H1 (cell line): ENCODE measurements at regions not wholly inside any gene's neighbourhood (a gene's known extent, or its start where the extent isn't known, plus 50 kb on each side); places are given as distances from the start of the nearest gene placed in this dataset.
A peak's percentile ranks its signal among the peaks of the same experiment; 100 is the strongest.

Source experiments
- CTCF ChIA-PET: fragments of 300-600 bp; sonication (Branson Sonifier 250); formaldehyde crosslinking; loops from one replicate; lab custom pipeline; 2021; ENCODE audit not compliant: partially characterized antibody; lab: Charles Lee
- POLR2A ChIA-PET: fragments of 300-600 bp; sonication (Branson Sonifier 250); formaldehyde crosslinking; loops from one replicate; lab custom pipeline; 2021; ENCODE audit warnings: inconsistent platforms; ENCODE audit not compliant: partially characterized antibody; lab: Charles Lee
- DNase-seq, 2 experiments: peaks; one replicate each; pipeline versions ENCODE4 v3.0.0 to v3.0.0-alpha.2; 2010 to 2022; ENCODE audit warnings: low spot score in 2 of 2, low read depth in 1 of 2, mixed read lengths in 1 of 2
- FAIRE-seq: peaks from 2 replicates; lab custom pipeline; 2011; peaks lifted over from hg19 to GRCh38; lab: Jason Lieb, UNC
- H2AFZ ChIP-seq: 2 replicates; pipeline ENCODE4 v1.8.1; 2012; ENCODE audit warnings: low read length, inconsistent platforms
- H2AK5ac ChIP-seq: 2 replicates; pipeline ENCODE4 v1.6.1; 2013; ENCODE audit warnings: low read depth, low read length
- H2BK120ac ChIP-seq: replicated peaks from 2 replicates; pipeline ENCODE3; 2013; ENCODE audit warnings: low read depth, low read length, inconsistent platforms
- H2BK12ac ChIP-seq: 2 replicates; pipeline ENCODE4 v1.6.1; 2013; ENCODE audit warnings: low read depth, low read length
- H2BK15ac ChIP-seq: 2 replicates; pipeline ENCODE4 v1.6.1; 2013; ENCODE audit warnings: low read length
- H2BK20ac ChIP-seq: 2 replicates; pipeline ENCODE4 v1.6.1; 2013; ENCODE audit warnings: low read length
- H2BK5ac ChIP-seq: 2 replicates; pipeline ENCODE4 v1.6.1; 2013; ENCODE audit warnings: low read depth, low read length
- H3K14ac ChIP-seq: 2 replicates; pipeline ENCODE4 v1.6.1; 2013; ENCODE audit warnings: inconsistent platforms; ENCODE audit not compliant: insufficient read length
- H3K18ac ChIP-seq: 2 replicates; pipeline ENCODE4 v1.6.1; 2013; ENCODE audit warnings: low read length; ENCODE audit errors: extremely low read depth
- H3K23ac ChIP-seq: 2 replicates; pipeline ENCODE4 v1.6.1; 2013; ENCODE audit warnings: inconsistent platforms; ENCODE audit not compliant: insufficient read length
- H3K23me2 ChIP-seq: 2 replicates; pipeline ENCODE4 v1.6.1; 2013; ENCODE audit warnings: low read depth, low read length
- H3K27ac ChIP-seq: 2 replicates; pipeline ENCODE4 v1.6.1; 2011; ENCODE audit warnings: low read depth, low read length, inconsistent platforms
- H3K27me3 ChIP-seq, 4 experiments: replicated peaks in 1 of 4; 1 replicate in 1 of 4; 2 replicates in 3 of 4; pipeline versions ENCODE4 v1.6.1 to v1.8.1; 2011 to 2013; ENCODE audit warnings: low read length in 3 of 4, mild to moderate bottlenecking in 3 of 4, inconsistent platforms in 2 of 4, mixed read lengths in 2 of 4, moderate library complexity in 1 of 4; ENCODE audit not compliant: control insufficient read depth in 3 of 4, insufficient read depth in 3 of 4; ENCODE audit errors: extremely low read depth in 1 of 4
- H3K36me3 ChIP-seq, 4 experiments: 2 replicates each; pipeline versions ENCODE4 v1.6.1 to v1.8.1; 2011 to 2013; ENCODE audit warnings: mild to moderate bottlenecking in 4 of 4, low read length in 3 of 4, moderate library complexity in 2 of 4, control low read depth in 1 of 4, inconsistent platforms in 1 of 4; ENCODE audit not compliant: insufficient read depth in 4 of 4, control insufficient read depth in 2 of 4
- H3K4ac ChIP-seq: replicated peaks from 2 replicates; pipeline ENCODE3; 2013; ENCODE audit warnings: low read length, low read depth, mixed read lengths, inconsistent platforms; ENCODE audit not compliant: insufficient read length
- H3K4me1 ChIP-seq, 4 experiments: replicated peaks in 1 of 4; 1 replicate in 1 of 4; 2 replicates in 3 of 4; pipeline versions ENCODE4 v1.6.1 to v1.8.1; 2011 to 2013; ENCODE audit warnings: low read length in 3 of 4, inconsistent platforms in 2 of 4, mixed read lengths in 1 of 4; ENCODE audit not compliant: insufficient read depth in 4 of 4, control insufficient read depth in 3 of 4
- H3K4me2 ChIP-seq, 2 experiments: 2 replicates each; pipeline versions ENCODE4 v1.6.1 to v1.8.1; 2011 to 2013; ENCODE audit warnings: low read depth in 2 of 2, low read length in 2 of 2, control low read depth in 1 of 2, inconsistent platforms in 1 of 2, mild to moderate bottlenecking in 1 of 2; ENCODE audit not compliant: insufficient read depth in 1 of 2
- H3K4me3 ChIP-seq, 4 experiments: fragments of 200-600, 300-600 bp in 1 of 4; sonication (generic), shearing (Covaris generic), sonication (Bioruptor Twin) in 1 of 4; 2 replicates each; pipeline versions ENCODE4 v1.5.1 to v1.8.1; 2011 to 2016; ENCODE audit warnings: low read length in 4 of 4, low read depth in 3 of 4, control low read depth in 2 of 4, inconsistent platforms in 2 of 4, mild to moderate bottlenecking in 2 of 4, mixed read lengths in 1 of 4, moderate library complexity in 1 of 4; ENCODE audit not compliant: insufficient read depth in 2 of 4; ENCODE audit errors: extremely low read depth in 1 of 4
- H3K56ac ChIP-seq: replicated peaks from 2 replicates; pipeline ENCODE3; 2013; ENCODE audit warnings: low read depth, mild to moderate bottlenecking, mixed read lengths, low read length, inconsistent platforms; ENCODE audit not compliant: insufficient read length
- H3K79me1 ChIP-seq: 2 replicates; pipeline ENCODE4 v1.6.1; 2013; ENCODE audit warnings: low read depth, low read length, control low read depth
- H3K79me2 ChIP-seq, 2 experiments: 2 replicates each; pipeline versions ENCODE4 v1.6.1 to v1.8.1; 2012 to 2013; ENCODE audit warnings: low read length in 2 of 2, mild to moderate bottlenecking in 2 of 2, inconsistent platforms in 1 of 2; ENCODE audit not compliant: insufficient read depth in 2 of 2, control insufficient read depth in 1 of 2
- H3K9ac ChIP-seq, 4 experiments: replicated peaks in 1 of 4; 1 replicate in 1 of 4; 2 replicates in 3 of 4; pipeline versions ENCODE4 v1.6.1 to v1.8.1; 2011 to 2013; ENCODE audit warnings: low read depth in 3 of 4, low read length in 3 of 4, control low read depth in 2 of 4, mild to moderate bottlenecking in 2 of 4, moderate library complexity in 2 of 4, inconsistent platforms in 1 of 4; ENCODE audit errors: extremely low read depth in 1 of 4
- H3K9me3 ChIP-seq, 2 experiments: 2 replicates each; pipeline versions ENCODE4 v1.6.1 to v1.8.1; 2012 to 2013; ENCODE audit warnings: mild to moderate bottlenecking in 2 of 2, moderate library complexity in 2 of 2, control low read depth in 1 of 2, inconsistent platforms in 1 of 2, low read depth in 1 of 2, low read length in 1 of 2, mixed read lengths in 1 of 2; ENCODE audit not compliant: insufficient read depth in 2 of 2
- H4K20me1 ChIP-seq, 2 experiments: replicated peaks in 1 of 2; 2 replicates each; pipeline versions ENCODE3 to v1.8.1; 2011 to 2013; ENCODE audit warnings: inconsistent platforms in 2 of 2, low read length in 2 of 2, mild to moderate bottlenecking in 1 of 2; ENCODE audit not compliant: insufficient read depth in 2 of 2, control insufficient read depth in 1 of 2
- H4K5ac ChIP-seq: 2 replicates; pipeline ENCODE4 v1.6.1; 2013; ENCODE audit warnings: low read length, low read depth, mixed read lengths, inconsistent platforms; ENCODE audit not compliant: insufficient read length
- H4K8ac ChIP-seq: 2 replicates; pipeline ENCODE4 v1.8.0; 2013; ENCODE audit warnings: mild to moderate bottlenecking, moderate library complexity, low read length, inconsistent platforms; ENCODE audit not compliant: insufficient read depth; ENCODE audit errors: extremely low read depth
- H4K91ac ChIP-seq: replicated peaks from 2 replicates; pipeline ENCODE3; 2013; ENCODE audit warnings: low read length, mixed read lengths, inconsistent platforms; ENCODE audit not compliant: insufficient read length
- BACH1 ChIP-seq: IDR thresholded peaks from 2 replicates; pipeline ENCODE4 v1.6.1; 2012; ENCODE audit warnings: low read length, improper control_type of control experiment
- CBX8 ChIP-seq: fragments of 300-800, 300-1000 bp; sonication (generic); IDR thresholded peaks from 2 replicates; pipeline ENCODE4 v1.7.1; 2016; ENCODE audit warnings: low read depth, low read length, borderline replicate concordance
- SP1 ChIP-seq: IDR thresholded peaks from 2 replicates; pipeline ENCODE4 v1.6.1; 2011; ENCODE audit warnings: low read depth, low read length
- ZNF274 ChIP-seq: IDR thresholded peaks from 2 replicates; pipeline ENCODE4 v1.7.0; 2012; ENCODE audit warnings: low read length, borderline replicate concordance; ENCODE audit errors: extremely low read depth
- WGBS, 2 experiments: shearing (Covaris generic) in 1 of 2; methylation state at CpG; one replicate each; pipeline versions ENCODE4 v1.1.6 to v1.1.7; 2013 to 2015; ENCODE audit warnings: low lambda C conversion rate in 2 of 2, mixed read lengths in 2 of 2, inconsistent platforms in 1 of 2, low coverage in 1 of 2, missing lambda C conversion rate in 1 of 2; ENCODE audit not compliant: insufficient replicate concordance in 2 of 2, insufficient coverage in 1 of 2, insufficient read length in 1 of 2; ENCODE audit errors: extremely low coverage in 1 of 2, missing lambda C conversion rate in 1 of 2; 5-methylcytosine and 5-hydroxymethylcytosine counted together

DNA sequence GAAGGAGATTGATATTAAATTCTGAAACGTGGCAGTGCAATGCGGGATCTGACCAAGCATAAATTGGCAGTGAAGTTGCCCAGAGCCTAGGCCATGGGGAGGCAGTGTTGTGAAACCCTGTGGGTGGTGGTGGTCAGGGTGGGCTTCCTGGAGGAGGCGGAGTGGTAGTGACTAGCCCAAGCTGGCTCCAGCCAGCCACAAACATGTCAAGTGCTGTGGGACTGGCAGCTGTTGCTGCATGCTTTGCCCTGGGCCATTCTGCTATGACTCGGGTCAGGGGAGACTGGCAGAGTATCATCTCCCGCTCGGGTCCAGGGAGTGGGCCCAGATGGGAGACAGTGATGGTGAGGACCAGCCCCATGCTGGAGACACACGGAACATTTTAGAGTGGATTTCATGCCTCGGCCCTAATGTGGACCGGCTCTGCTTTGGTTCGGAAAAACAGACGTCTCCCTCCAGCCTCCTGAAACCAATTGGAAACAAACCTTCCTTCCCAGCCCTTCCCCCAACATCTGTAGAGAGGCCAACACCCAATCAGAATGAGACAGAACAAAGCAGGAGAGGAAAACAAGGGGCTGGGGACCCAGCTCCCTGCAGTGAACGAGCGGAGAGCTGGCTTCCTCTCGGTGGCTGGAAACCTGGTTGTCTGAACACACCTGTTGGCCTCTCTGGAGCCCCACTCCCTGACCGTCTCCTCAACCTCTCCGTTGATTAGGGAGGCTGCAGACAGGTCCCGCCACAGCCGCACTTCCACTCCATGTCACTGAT is 58.2 kb downstream of the TMEM270 start:
- H4K8ac ChIP-seq, result 0 out of 2 replicates have a peak overlapping the region, but pooled peaks have one; percentile 75
- POLR2A ChIA-PET, result interaction anchor here (0.6 to 1.8 kb wide), 7 partner anchors 13 to 129 kb away, joined by 3 to 7 read pairs (median 3); partner anchors contain the start of gene METTL27
- peak overlapping the region; percentile 75 for H4K5ac ChIP-seq
- peak overlapping the region; percentile 89 for H2BK120ac ChIP-seq
- H3K27me3 ChIP-seq, result no peaks in the 10 kb centered on the region
- peaks cover 3 to 12% (median 11%) of the 10 kb centered on the region in 4 experiments for H3K4me1 ChIP-seq
- peak overlapping the region; percentile 93; the same call in 1 of the 2 replicates for H2AK5ac ChIP-seq
- CTCF ChIA-PET, result interaction anchor here (0.7 to 2.5 kb wide), 6 partner anchors 17 to 109 kb away, joined by 3 to 7 read pairs (median 4); no protein-coding TSS in a partner anchor
- H4K91ac ChIP-seq, result peak overlapping the region; percentile 84
- no peaks in the 10 kb centered on the region for H3K79me2 ChIP-seq
- no peaks in the 10 kb centered on the region for H3K9me3 ChIP-seq
- peak in 1 of 2 experiments; percentile 70 for DNase-seq
- no peak overlapping the region for H3K23ac ChIP-seq
- H3K23me2 ChIP-seq, result peaks cover 5% of the 10 kb centered on the region; the same call in 1 of the 2 replicates
- H2BK20ac ChIP-seq, result peak overlapping the region; percentile 98; the same call in 1 of the 2 replicates
- peak overlapping the region; percentile 35 for H3K56ac ChIP-seq
- H3K14ac ChIP-seq, result peak overlapping the region; percentile 18
- H4K20me1 ChIP-seq, result no peaks in the 10 kb centered on the region
- peak overlapping the region in 3 of 4 experiments; percentile 7 to 46 (median 32); a peak in 5 of 8 replicates for H3K4me3 ChIP-seq
- H2BK12ac ChIP-seq, result peak overlapping the region; percentile 100
- H3K9ac ChIP-seq, result peak overlapping the region in 3 of 4 experiments; percentile 56 to 69 (median 62); a peak in 6 of 7 replicates
- FAIRE-seq, result peak; percentile 42
- H2BK15ac ChIP-seq, result peak overlapping the region; percentile 92; the same call in 1 of the 2 replicates
- peak overlapping the region; percentile 76; the same call in 1 of the 2 replicates for H2AFZ ChIP-seq
- no peaks in the 10 kb centered on the region for H3K79me1 ChIP-seq
- 45% methylated on average over 18 of the region's 18 CpGs; no CpG with 5 or more reads in 1 of the 2 experiments for WGBS, 2 experiments
- H3K36me3 ChIP-seq, result no peaks in the 10 kb centered on the region
- H3K4me2 ChIP-seq, result peak overlapping the region; percentile 60 to 62
- H3K27ac ChIP-seq, result peak overlapping the region; percentile 73; the same call in 1 of the 2 replicates
- H3K18ac ChIP-seq, result peak overlapping the region; percentile 93
- H3K4ac ChIP-seq, result no peak overlapping the region
- H2BK5ac ChIP-seq, result peak overlapping the region; percentile 97
- TF ChIP-seq ZNF274 (no peak), SP1 (peak; percentile 90), CBX8 (no peak), BACH1 (no peak)
